ENCODE measurements at regions not wholly inside any gene's neighbourhood (a gene's known extent, or its start where the extent isn't known, plus 50 kb on each side); places are given as distances from the start of the nearest gene placed in this dataset.
A peak's percentile ranks its signal among the peaks of the same experiment; 100 is the strongest.

DNA sequence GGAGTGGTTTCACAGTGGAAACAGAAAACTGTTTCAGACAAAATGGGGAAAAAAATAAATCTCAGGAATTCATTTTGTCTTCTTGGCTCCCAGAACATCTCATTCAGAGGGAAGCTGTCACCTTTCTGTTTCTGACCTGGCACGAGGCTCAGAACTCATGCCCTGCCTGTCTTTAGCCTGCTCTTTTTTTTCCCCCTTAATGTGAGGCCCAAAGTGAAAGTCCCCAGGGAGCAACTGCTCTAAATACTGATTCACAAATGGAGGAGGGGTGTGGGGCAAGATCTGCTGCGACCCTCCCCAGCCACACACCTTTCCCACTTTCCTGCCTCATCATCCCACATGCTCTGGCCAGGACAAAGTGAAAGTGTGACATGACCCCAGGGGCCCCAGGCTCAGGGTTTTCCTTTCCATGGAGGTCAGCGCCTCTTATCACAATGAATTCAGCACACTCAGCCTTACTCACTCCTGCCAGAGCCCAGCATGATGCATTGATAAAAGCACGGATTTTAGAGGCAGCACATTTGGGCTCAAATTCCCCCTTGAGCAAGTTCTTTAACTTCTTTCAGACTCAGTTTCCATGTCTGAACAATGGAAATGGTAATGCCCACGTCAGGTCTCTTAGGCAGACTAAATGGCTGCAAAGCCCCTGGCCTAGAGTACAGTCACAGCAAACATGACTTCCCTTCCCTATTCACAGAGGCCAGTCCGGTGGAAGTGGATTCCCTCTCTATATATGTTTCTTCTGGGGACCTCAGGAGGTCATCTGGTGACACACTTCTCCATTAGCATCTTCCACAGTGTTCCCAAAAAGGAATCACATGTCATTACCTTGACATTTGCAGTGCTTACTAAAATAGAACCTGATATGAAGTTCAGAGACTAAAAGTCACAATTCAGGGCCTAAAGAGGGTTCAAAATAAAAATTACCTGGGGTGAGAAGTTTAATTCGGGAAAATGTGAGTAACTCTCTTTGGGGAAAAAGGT lies 55.3 kb upstream of the TMEM163 start:
- H4K91ac ChIP-seq (ENCODE audit: insufficient read depth, low read depth, low read length): no peak overlapping the region
- POLR2A ChIA-PET (ENCODE audit: unreplicated experiment): no interaction called here
- no peak overlapping the region for H2AFZ ChIP-seq (replicated peaks; ENCODE audit: low read length, poor library complexity)
- TF ChIP-seq CHD1 (IDR thresholded peaks at IDR 0.05; ENCODE audit: low read depth, low read length): no peak
- TF ChIP-seq RAD21 (IDR thresholded peaks at IDR 0.05; ENCODE audit: low read length): no peak
- no peak for TF ChIP-seq BHLHE40 (IDR thresholded peaks at IDR 0.05; ENCODE audit: low read depth, low read length)
- TF ChIP-seq MAFK (IDR thresholded peaks at IDR 0.05; ENCODE audit: low read depth, low read length): no peak
- no peaks in the 10 kb centered on the region for H3K79me1 ChIP-seq (ENCODE audit: low read depth in 1 of 2, low read length in 2 of 2)
- H2BK20ac ChIP-seq (ENCODE audit: low read depth, low read length): no peak overlapping the region
- no peak overlapping the region for H2BK120ac ChIP-seq (ENCODE audit: low read depth, low read length)
- no peak overlapping the region for H2AK9ac ChIP-seq (replicated peaks; ENCODE audit: low read depth, low read length, poor library complexity)
- no peaks in the 10 kb centered on the region for H3K4me1 ChIP-seq (ENCODE audit: control insufficient read depth, insufficient read depth, low read length)
- no peak overlapping the region for H3K23ac ChIP-seq (ENCODE audit: low read depth, low read length)
- H3K4ac ChIP-seq (ENCODE audit: low read depth, low read length): no peak overlapping the region
- CTCF ChIA-PET: no interaction called here
- H3K4me2 ChIP-seq (ENCODE audit: low read depth, low read length): no peak overlapping the region
- 40% methylated on average over 1 of the region's 7 CpGs; no CpG with 5 or more reads in 1 of the 2 experiments for WGBS, 2 experiments (ENCODE audit: extremely low coverage in 2 of 2, insufficient read length in 1 of 2)
- no peaks in the 10 kb centered on the region for H3K27me3 ChIP-seq (ENCODE audit: control insufficient read depth, insufficient read depth, low read length)
- no peak overlapping the region for H3K18ac ChIP-seq (ENCODE audit: low read depth, low read length)
- DNase-seq: peak; percentile 4
- H3K56ac ChIP-seq (ENCODE audit: extremely low read depth, insufficient read depth, low read length): no peak overlapping the region
- no peaks in the 10 kb centered on the region for H4K20me1 ChIP-seq (ENCODE audit: insufficient read depth, low read length)
- H3K14ac ChIP-seq (replicated peaks; ENCODE audit: low read depth, low read length): no peak overlapping the region
- in situ Hi-C loops (cut with MboI; ENCODE audit: low sequenced_read_pairs) (no loop called here), intact Hi-C loops (cut with micrococcal nuclease) (no loop called here), dilution Hi-C loops (cut with HindIII; ENCODE audit: low sequenced_read_pairs, unreplicated experiment) (no loop called here)
- no peak for ATAC-seq (ENCODE audit: low read depth)
- no peak overlapping the region for H2BK15ac ChIP-seq (ENCODE audit: low read depth, low read length)
- H3K36me3 ChIP-seq (ENCODE audit: control insufficient read depth, insufficient read depth, low read length): no peaks in the 10 kb centered on the region
- no TSS peak for BruUV-seq (replicated peaks)
- no peak overlapping the region for H3K9ac ChIP-seq (ENCODE audit: low read depth, low read length)
- no peak overlapping the region for H4K5ac ChIP-seq (ENCODE audit: low read depth, low read length)
- H2BK5ac ChIP-seq (ENCODE audit: low read depth, low read length, poor library complexity, severe bottlenecking): no peak overlapping the region
- H4K8ac ChIP-seq (ENCODE audit: low read depth in 2 of 2, low read length in 2 of 2): no peak overlapping the region
- no peak overlapping the region for H3K27ac ChIP-seq (ENCODE audit: insufficient read depth, low read length)
- no peak overlapping the region for H2AK5ac ChIP-seq (ENCODE audit: low read depth, low read length)
- H3K4me3 ChIP-seq (ENCODE audit: insufficient read depth, low read depth, low read length): no peak overlapping the region
- no peaks in the 10 kb centered on the region for H3K9me1 ChIP-seq (ENCODE audit: insufficient read depth, low read length)
- no peaks in the 10 kb centered on the region for H3K9me3 ChIP-seq (ENCODE audit: control insufficient read depth, insufficient read depth, low read length)
